Loucy (cell line): ENCODE measurements at regions not wholly inside any gene's neighbourhood (a gene's known extent, or its start where the extent isn't known, plus 50 kb on each side); places are given as distances from the start of the nearest gene placed in this dataset.

Experiments used
- H2AFZ ChIP-seq: fragments of 200-600 bp; sonication (generic); 2 replicates; pipeline ENCODE4 v1.6.0; 2016; ENCODE audit warnings: antibody characterized with exemption, mild to moderate bottlenecking, low read length, moderate library complexity
- H3F3A ChIP-seq: fragments of 200-600 bp; 2 replicates; pipeline ENCODE4 v1.6.0; 2016; ENCODE audit warnings: antibody characterized with exemption, low read depth, mild to moderate bottlenecking
- H3K27me3 ChIP-seq: fragments of 200-600 bp; sonication (generic); 2 replicates; pipeline ENCODE4 v1.6.1; 2014; ENCODE audit warnings: low read length, mild to moderate bottlenecking; ENCODE audit not compliant: insufficient read depth, poor library complexity, severe bottlenecking
- H3K36me3 ChIP-seq: fragments of 200-600 bp; sonication (generic); 2 replicates; pipeline ENCODE4 v1.6.1; 2016; ENCODE audit warnings: low read length; ENCODE audit not compliant: insufficient read depth
- H3K4me1 ChIP-seq: fragments of 200-600 bp; sonication (generic); 2 replicates; pipeline ENCODE4 v1.5.1; 2014; ENCODE audit warnings: low read length, mild to moderate bottlenecking; ENCODE audit not compliant: insufficient read depth, poor library complexity, severe bottlenecking
- H3K4me2 ChIP-seq: fragments of 200-600 bp; sonication (generic); 2 replicates; pipeline ENCODE4 v1.6.0; 2014; ENCODE audit warnings: antibody characterized with exemption, low read length, low read depth, mild to moderate bottlenecking; ENCODE audit not compliant: poor library complexity, severe bottlenecking
- H3K4me3 ChIP-seq: fragments of 200-600 bp; sonication (generic); 2 replicates; pipeline ENCODE4 v1.5.1; 2014; ENCODE audit warnings: low read length, mild to moderate bottlenecking, mixed read lengths; ENCODE audit not compliant: poor library complexity, severe bottlenecking
- H3K79me2 ChIP-seq: fragments of 200-600 bp; sonication (generic); 2 replicates; pipeline ENCODE4 v1.6.1; 2014; ENCODE audit warnings: low read length; ENCODE audit not compliant: insufficient read depth
- H3K9ac ChIP-seq: fragments of 200-600 bp; sonication (generic); 2 replicates; pipeline ENCODE4 v1.6.0; 2014; ENCODE audit warnings: mild to moderate bottlenecking, low read depth, low read length, moderate library complexity; ENCODE audit not compliant: poor library complexity, severe bottlenecking
- H3K9me2 ChIP-seq: fragments of 200-600 bp; sonication (generic); replicated peaks from 2 replicates; pipeline ENCODE4 v1.6.1; 2016; ENCODE audit warnings: low read depth, low read length, mixed read lengths
- H3K9me3 ChIP-seq: fragments of 200-600 bp; sonication (generic); 2 replicates; pipeline ENCODE4 v1.6.1; 2014; ENCODE audit warnings: mild to moderate bottlenecking, antibody characterized with exemption, low read length, low read depth; ENCODE audit not compliant: insufficient read depth
- H4K20me1 ChIP-seq: fragments of 200-600 bp; sonication (generic); 2 replicates; pipeline ENCODE4 v1.6.0; 2014; ENCODE audit warnings: antibody characterized with exemption, low read length, mild to moderate bottlenecking; ENCODE audit not compliant: insufficient read depth, poor library complexity, severe bottlenecking
- CTCF ChIP-seq: fragments of 200-600 bp; sonication (generic); conservative IDR thresholded peaks from 2 replicates; pipeline ENCODE4 v1.5.1; 2014; ENCODE audit warnings: mild to moderate bottlenecking, antibody characterized with exemption, low read length
- EZH2phosphoT487 ChIP-seq: fragments of 200-600 bp; IDR thresholded peaks from 2 replicates; pipeline ENCODE4 v1.6.1; 2018; ENCODE audit warnings: antibody characterized with exemption, mild to moderate bottlenecking, moderate library complexity, borderline replicate concordance

DNA sequence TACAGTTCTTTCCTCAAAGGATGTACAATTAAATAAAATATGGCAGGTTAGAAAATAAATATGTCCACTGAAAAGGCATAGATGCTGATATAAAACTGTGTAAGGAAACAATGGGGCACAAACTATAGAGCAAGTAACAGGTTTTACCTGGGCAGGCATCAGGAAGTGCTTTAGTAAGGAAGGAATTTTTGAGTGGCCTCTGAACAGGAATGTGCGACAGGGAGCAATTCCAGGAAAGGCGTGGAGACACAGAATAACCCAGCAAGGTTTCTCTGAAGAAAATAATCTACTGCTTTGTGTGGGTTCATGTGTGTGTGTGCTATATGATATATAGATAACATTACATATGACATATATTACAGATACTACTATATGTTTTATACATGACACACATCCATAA lies 128.4 kb downstream of the RGS21 start:
- Histone ChIP-seq H2AFZ (no peak overlapping the region), H3K36me3 (no peaks in the 10 kb centered on the region), H3K9ac (no peak overlapping the region), H3K4me3 (no peak overlapping the region), H3K4me1 (no peaks in the 10 kb centered on the region), H4K20me1 (no peaks in the 10 kb centered on the region), H3K27me3 (no peaks in the 10 kb centered on the region), H3F3A (no peaks in the 10 kb centered on the region), H3K4me2 (no peak overlapping the region), H3K79me2 (no peaks in the 10 kb centered on the region), H3K9me2 (no peaks in the 10 kb centered on the region), H3K9me3 (no peaks in the 10 kb centered on the region)
- TF ChIP-seq CTCF (no peak), EZH2phosphoT487 (no peak)

DNA sequence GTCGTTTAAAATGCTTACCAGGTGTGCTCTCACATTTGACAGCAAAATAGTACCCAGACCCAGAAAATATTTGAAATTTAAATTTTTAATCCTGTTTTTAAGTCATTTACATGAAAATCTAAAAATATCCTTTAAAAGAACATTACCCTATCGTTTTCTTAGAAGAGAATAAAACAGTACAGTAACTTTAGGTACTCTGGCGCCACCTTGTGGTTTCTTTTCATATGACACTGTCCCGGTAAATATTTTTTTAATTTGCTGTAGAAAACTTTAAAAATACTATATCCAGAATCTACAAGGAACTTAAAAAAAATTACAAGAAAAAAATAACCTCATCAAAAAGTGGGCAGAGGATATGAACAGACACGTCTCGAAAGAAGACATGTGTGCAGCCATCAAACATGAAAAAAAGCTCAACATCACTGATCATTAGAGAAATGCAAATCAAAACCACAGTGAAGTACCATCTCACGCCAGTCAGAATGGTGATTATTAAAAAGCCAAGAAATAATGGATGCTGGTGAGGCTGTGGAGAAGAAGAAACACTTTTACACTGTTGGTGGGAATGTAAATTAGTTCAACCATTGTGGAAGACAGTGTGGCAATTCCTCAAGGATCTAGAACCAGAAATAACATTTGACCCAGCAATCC lies 129.2 kb downstream of the RGS21 start:
- Histone ChIP-seq H4K20me1 (no peaks in the 10 kb centered on the region), H3K9me2 (no peaks in the 10 kb centered on the region), H3F3A (no peaks in the 10 kb centered on the region), H3K9ac (no peak overlapping the region), H3K4me2 (no peak overlapping the region), H3K27me3 (no peaks in the 10 kb centered on the region), H3K36me3 (no peaks in the 10 kb centered on the region), H3K4me3 (no peak overlapping the region), H3K79me2 (no peaks in the 10 kb centered on the region), H3K4me1 (no peaks in the 10 kb centered on the region), H2AFZ (no peak overlapping the region), H3K9me3 (no peaks in the 10 kb centered on the region)
- TF ChIP-seq EZH2phosphoT487 (no peak), CTCF (peak; percentile 89)

GRCh38 chr1:192448026-192448578 lies 127.5 kb upstream of the RGS1 start:
- no peak overlapping the region for H2AFZ ChIP-seq
- H3K36me3 ChIP-seq, result no peaks in the 10 kb centered on the region
- no peaks in the 10 kb centered on the region for H3K9me3 ChIP-seq
- no peaks in the 10 kb centered on the region for H3K27me3 ChIP-seq
- H3K4me3 ChIP-seq, result no peak overlapping the region
- H3K79me2 ChIP-seq, result no peaks in the 10 kb centered on the region
- no peaks in the 10 kb centered on the region for H3K9me2 ChIP-seq
- no peaks in the 10 kb centered on the region for H4K20me1 ChIP-seq
- no peak overlapping the region for H3K9ac ChIP-seq
- H3K4me1 ChIP-seq, result no peaks in the 10 kb centered on the region
- no peak for TF ChIP-seq CTCF
- TF ChIP-seq EZH2phosphoT487, result no peak
- no peaks in the 10 kb centered on the region for H3F3A ChIP-seq
- no peak overlapping the region for H3K4me2 ChIP-seq
